WERI-Rb-1 (cell line): ENCODE measurements at regions not wholly inside any gene's neighbourhood (a gene's known extent, or its start where the extent isn't known, plus 50 kb on each side); places are given as distances from the start of the nearest gene placed in this dataset.
"Not testable (repeated sequence)": the region's sequence is repeated elsewhere in the genome, so short reads cannot be mapped to it uniquely, and the experiment has no call there.

Experiments
- DNase-seq: peaks from one replicate; pipeline ENCODE4 v3.0.0-alpha.2; 2020
- H3K27ac ChIP-seq: fragments of 250-450 bp; sonication (Bioruptor Pico); 2 replicates; pipeline ENCODE4 v1.5.1; 2020; ENCODE audit warnings: mild to moderate bottlenecking, moderate library complexity
- H3K27me3 ChIP-seq: fragments of 250-450 bp; sonication (Bioruptor Pico); 2 replicates; pipeline ENCODE4 v1.5.1; 2021; ENCODE audit warnings: mild to moderate bottlenecking, low read depth, moderate library complexity; ENCODE audit not compliant: insufficient read depth, severe bottlenecking
- H3K36me3 ChIP-seq: fragments of 250-450 bp; sonication (Bioruptor Pico); 2 replicates; pipeline ENCODE4 v1.5.1; 2020; ENCODE audit warnings: mild to moderate bottlenecking, moderate library complexity
- H3K4me3 ChIP-seq: 2 replicates; pipeline ENCODE4 v1.5.1; 2011; ENCODE audit warnings: low read depth, mild to moderate bottlenecking, control low read depth, low read length
- H3K9me3 ChIP-seq: fragments of 250-450 bp; sonication (Bioruptor Pico); 2 replicates; pipeline ENCODE4 v1.5.1; 2021; ENCODE audit warnings: mild to moderate bottlenecking, moderate library complexity; ENCODE audit not compliant: severe bottlenecking
- TF ChIP-seq, protein P1 (sequence below): IDR thresholded peaks from 2 replicates; pipeline ENCODE4 v1.5.1; 2011; ENCODE audit warnings: low read depth, mild to moderate bottlenecking, control low read depth, inconsistent platforms, low read length

DNA sequence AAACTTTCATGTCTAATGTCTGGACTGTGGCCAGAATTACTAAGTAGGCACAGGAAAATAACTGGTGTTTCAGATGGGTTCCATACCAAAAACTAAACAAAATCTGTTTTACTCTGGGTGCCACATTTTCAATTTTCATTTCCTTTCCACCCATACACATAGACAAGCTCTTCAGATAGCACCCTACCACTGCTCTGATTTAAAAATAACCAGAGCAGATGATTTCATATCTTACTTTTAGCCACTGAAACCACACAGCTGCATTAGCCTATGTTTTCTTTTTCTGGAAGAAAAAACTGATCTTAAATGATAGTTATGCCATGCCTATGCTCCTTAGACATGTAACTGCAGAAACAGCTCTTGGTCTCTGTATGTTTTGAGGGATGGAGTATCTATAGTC is 647.6 kb downstream of the CPS1 start:
- no peaks in the 10 kb centered on the region for H3K36me3 ChIP-seq
- H3K27ac ChIP-seq = no peak overlapping the region
- DNase-seq = no peak
- TF ChIP-seq, protein P1, sequence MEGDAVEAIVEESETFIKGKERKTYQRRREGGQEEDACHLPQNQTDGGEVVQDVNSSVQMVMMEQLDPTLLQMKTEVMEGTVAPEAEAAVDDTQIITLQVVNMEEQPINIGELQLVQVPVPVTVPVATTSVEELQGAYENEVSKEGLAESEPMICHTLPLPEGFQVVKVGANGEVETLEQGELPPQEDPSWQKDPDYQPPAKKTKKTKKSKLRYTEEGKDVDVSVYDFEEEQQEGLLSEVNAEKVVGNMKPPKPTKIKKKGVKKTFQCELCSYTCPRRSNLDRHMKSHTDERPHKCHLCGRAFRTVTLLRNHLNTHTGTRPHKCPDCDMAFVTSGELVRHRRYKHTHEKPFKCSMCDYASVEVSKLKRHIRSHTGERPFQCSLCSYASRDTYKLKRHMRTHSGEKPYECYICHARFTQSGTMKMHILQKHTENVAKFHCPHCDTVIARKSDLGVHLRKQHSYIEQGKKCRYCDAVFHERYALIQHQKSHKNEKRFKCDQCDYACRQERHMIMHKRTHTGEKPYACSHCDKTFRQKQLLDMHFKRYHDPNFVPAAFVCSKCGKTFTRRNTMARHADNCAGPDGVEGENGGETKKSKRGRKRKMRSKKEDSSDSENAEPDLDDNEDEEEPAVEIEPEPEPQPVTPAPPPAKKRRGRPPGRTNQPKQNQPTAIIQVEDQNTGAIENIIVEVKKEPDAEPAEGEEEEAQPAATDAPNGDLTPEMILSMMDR = no peak
- no peaks in the 10 kb centered on the region for H3K9me3 ChIP-seq
- no peaks in the 10 kb centered on the region for H3K27me3 ChIP-seq
- no peak overlapping the region for H3K4me3 ChIP-seq

DNA sequence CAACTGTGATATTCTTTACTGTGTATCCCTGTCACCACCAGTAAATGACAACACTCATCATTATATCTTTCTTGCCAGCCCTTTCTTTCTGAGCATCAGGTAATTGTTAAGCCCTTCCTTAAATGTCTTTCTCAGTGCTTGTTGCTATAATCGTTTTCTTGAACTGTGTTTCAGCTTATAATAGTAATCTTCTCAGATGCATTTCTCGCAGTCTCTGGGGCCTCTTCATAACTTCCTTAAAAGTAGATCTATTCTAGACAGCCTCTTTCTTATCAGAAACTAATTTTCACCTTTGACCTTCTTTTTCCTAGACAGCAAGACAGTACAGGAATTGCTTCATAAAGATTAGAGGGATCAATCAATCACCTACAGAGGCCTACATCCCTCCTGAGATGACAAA is 648.1 kb downstream of the CPS1 start:
- Histone ChIP-seq H3K27ac (no peak overlapping the region), H3K4me3 (no peak overlapping the region), H3K9me3 (no peaks in the 10 kb centered on the region), H3K27me3 (no peaks in the 10 kb centered on the region), H3K36me3 (no peaks in the 10 kb centered on the region)
- DNase-seq = no peak
- TF ChIP-seq, protein P1 = no peak

DNA sequence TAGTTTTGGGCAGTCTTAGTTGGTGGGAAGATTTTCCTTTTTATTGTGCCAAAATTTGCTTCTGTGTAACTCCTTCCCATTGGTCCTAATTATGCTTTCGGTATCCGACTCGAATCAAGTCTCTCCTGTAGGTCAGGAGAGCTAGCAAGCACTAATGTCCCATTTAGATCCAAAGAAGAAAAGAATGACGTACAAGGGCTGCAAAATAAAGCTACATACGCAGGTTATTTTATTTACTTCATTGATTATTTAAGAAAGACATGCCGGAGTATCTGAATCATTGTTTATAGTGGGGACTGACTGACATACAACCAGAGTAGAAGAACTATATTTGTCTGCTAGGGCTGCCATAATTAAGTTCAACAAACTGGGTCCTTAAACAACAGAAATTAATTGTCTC is 648.5 kb downstream of the CPS1 start:
- DNase-seq = no peak
- TF ChIP-seq, protein P1 = no peak
- no peak overlapping the region for H3K27ac ChIP-seq
- H3K36me3 ChIP-seq = no peaks in the 10 kb centered on the region
- no peaks in the 10 kb centered on the region for H3K9me3 ChIP-seq
- no peak overlapping the region for H3K4me3 ChIP-seq
- H3K27me3 ChIP-seq = no peaks in the 10 kb centered on the region

DNA sequence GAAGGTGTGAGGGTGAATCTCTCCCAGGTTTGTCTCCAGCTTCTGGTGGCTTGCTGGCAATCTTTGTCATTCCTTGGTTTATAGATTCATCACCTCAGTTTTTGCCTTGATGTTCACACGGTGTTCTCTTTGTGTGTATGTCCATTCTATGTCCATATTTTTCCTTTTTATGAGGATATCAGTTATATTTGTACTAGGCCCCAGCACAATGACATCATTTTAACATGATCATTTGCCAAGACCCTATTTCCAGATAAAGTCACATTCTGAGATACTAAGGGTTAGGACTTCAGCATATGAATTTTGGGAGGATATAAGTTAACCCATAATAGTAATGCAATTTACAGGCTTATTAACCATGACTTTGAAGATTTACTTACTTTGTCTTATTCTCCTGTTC is 649.0 kb downstream of the CPS1 start:
- H3K27ac ChIP-seq = no peak overlapping the region
- no peak overlapping the region for H3K4me3 ChIP-seq
- H3K27me3 ChIP-seq = no peaks in the 10 kb centered on the region
- TF ChIP-seq, protein P1 = no peak
- H3K36me3 ChIP-seq = no peaks in the 10 kb centered on the region
- no peaks in the 10 kb centered on the region for H3K9me3 ChIP-seq
- no peak for DNase-seq

DNA sequence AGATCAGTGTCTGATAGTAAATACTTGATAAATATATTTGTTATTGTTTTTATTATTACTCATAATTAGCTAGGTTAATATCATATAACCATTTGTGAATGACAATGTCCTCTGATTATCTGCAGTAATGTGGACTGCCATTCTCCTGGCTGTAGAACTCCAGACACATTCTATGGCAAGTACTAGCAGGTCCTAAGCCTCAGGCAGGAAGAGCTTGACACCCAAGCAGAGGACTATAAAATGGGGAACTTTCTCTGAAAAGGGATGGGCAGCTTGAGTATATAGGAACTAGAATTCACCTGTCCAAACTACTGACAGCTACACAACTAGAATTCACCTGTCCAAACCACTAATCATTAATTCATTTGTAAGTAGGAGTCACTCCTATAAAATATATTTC is 649.4 kb downstream of the CPS1 start:
- no peaks in the 10 kb centered on the region for H3K36me3 ChIP-seq
- TF ChIP-seq, protein P1 = no peak
- DNase-seq = no peak

DNA sequence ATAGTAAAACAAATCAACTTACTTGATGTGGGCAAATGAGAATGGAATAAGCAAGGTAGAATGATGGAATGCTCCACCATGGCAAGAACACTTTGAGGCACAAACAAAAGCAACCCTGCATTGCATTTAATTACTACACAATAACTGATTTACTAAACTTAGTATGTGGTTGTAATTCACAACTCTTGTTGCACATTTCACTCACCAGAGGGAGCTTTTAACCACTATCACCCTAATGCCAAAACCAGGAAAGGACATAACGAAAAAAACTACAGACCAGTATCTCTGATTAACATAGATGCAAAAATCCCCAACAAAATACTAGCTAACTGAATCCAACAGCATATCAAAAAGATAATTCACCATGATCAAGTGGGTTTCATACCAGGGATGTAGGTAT is 659.8 kb downstream of the CPS1 start:
- TF ChIP-seq, protein P1 = no peak
- Histone ChIP-seq H3K4me3 (no peak overlapping the region), H3K27ac (no peak overlapping the region), H3K9me3 (no peaks in the 10 kb centered on the region), H3K36me3 (no peaks in the 10 kb centered on the region), H3K27me3 (no peaks in the 10 kb centered on the region)
- no peak for DNase-seq

More for the DNA sequence above, 649.4 kb downstream of the CPS1 start:
- Histone ChIP-seq H3K4me3 (no peak overlapping the region), H3K27me3 (no peaks in the 10 kb centered on the region), H3K27ac (no peak overlapping the region), H3K9me3 (no peaks in the 10 kb centered on the region)

DNA sequence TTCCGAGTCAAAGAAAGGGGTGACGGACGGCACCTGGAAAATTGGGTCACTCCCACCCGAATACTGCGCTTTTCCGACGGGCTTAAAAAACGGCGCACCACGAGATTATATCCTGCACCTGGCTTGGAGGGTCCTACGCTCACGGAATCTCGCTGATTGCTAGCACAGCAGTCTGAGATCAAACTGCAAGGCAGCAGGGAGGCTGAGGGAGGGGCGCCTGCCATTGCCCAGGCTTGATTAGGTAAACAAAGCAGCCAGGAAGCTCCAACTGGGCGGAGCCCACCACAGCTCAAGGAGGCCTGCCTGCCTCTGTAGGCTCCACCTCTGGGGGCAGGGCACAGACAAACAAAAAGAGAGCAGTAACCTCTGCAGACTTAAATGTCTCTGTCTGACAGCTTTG is 663.1 kb downstream of the CPS1 start:
- not testable (repeated sequence) for H3K27ac ChIP-seq, H3K4me3 ChIP-seq, H3K36me3 ChIP-seq, DNase-seq, H3K27me3 ChIP-seq, H3K9me3 ChIP-seq
